ENCODE measurements at regions not wholly inside any gene's neighbourhood (a gene's known extent, or its start where the extent isn't known, plus 50 kb on each side); places are given as distances from the start of the nearest gene placed in this dataset.

GRCh38 chr17:83177611-83178532, 98.5 kb downstream of the METRNL start:
- DNase-seq (ENCODE audit: low read depth in 2 of 2, low spot score in 1 of 2) = no peak

- DNase-seq (ENCODE audit: low read depth in 2 of 2, low spot score in 1 of 2) = no peak
These were observed 99.3 kb downstream of the METRNL start for GRCh38 chr17:83178533-83179304.

GRCh38 chr17:83179374-83179773, 100.0 kb downstream of the METRNL start:
- no peak for DNase-seq (ENCODE audit: low read depth in 2 of 2, low spot score in 1 of 2)

GRCh38 chr17:83179811-83180210, 100.4 kb downstream of the METRNL start:
- no peak for DNase-seq (ENCODE audit: low read depth in 2 of 2, low spot score in 1 of 2)

- DNase-seq (ENCODE audit: low read depth in 2 of 2, low spot score in 1 of 2) = no peak
These were observed 101.0 kb downstream of the METRNL start for GRCh38 chr17:83180264-83180995.

GRCh38 chr17:83180996-83181481, 101.6 kb downstream of the METRNL start:
- DNase-seq (ENCODE audit: low read depth in 2 of 2, low spot score in 1 of 2) = no peak

GRCh38 chr17:83181991-83182619, 102.7 kb downstream of the METRNL start:
- DNase-seq (ENCODE audit: low read depth in 2 of 2, low spot score in 1 of 2) = no peak

- DNase-seq (ENCODE audit: low read depth in 2 of 2, low spot score in 1 of 2) = no peak
These were observed 103.3 kb downstream of the METRNL start for GRCh38 chr17:83182620-83183101.

- no peak for DNase-seq (ENCODE audit: low read depth in 2 of 2, low spot score in 1 of 2)
These were observed 103.9 kb downstream of the METRNL start for GRCh38 chr17:83183145-83183948.

- no peak for DNase-seq (ENCODE audit: low read depth in 2 of 2, low spot score in 1 of 2)
These were observed 104.6 kb downstream of the METRNL start for GRCh38 chr17:83183951-83184506.

- no peak for DNase-seq (ENCODE audit: low read depth in 2 of 2, low spot score in 1 of 2)
These were observed 105.9 kb downstream of the METRNL start for GRCh38 chr17:83185023-83186002.

- no peak for DNase-seq (ENCODE audit: low read depth in 2 of 2, low spot score in 1 of 2)
These were observed 106.8 kb downstream of the METRNL start for GRCh38 chr17:83186226-83186625.

- no peak for DNase-seq (ENCODE audit: low read depth in 2 of 2, low spot score in 1 of 2)
These were observed 107.5 kb downstream of the METRNL start for GRCh38 chr17:83186751-83187421.

GRCh38 chr17:83187782-83188311, 108.4 kb downstream of the METRNL start:
- no peak for DNase-seq (ENCODE audit: low read depth in 2 of 2, low spot score in 1 of 2)

GRCh38 chr17:83189044-83190003, 109.9 kb downstream of the METRNL start:
- DNase-seq (ENCODE audit: low read depth in 2 of 2, low spot score in 1 of 2) = no peak

GRCh38 chr17:83190004-83190385, 110.6 kb downstream of the METRNL start:
- DNase-seq (ENCODE audit: low read depth in 2 of 2, low spot score in 1 of 2) = no peak

Data from stimulated activated CD8-positive, alpha-beta memory T cell treated with anti-CD3 and anti-CD28 coated beads, Interleukin-4, amount 100 ng/mL, for 1 hour (primary cell).